ENCODE measurements at regions not wholly inside any gene's neighbourhood (a gene's known extent, or its start where the extent isn't known, plus 50 kb on each side); places are given as distances from the start of the nearest gene placed in this dataset.

- H3K36me3 ChIP-seq = no peaks in the 10 kb centered on the region
- no peak for DNase-seq
These were observed 931.2 kb downstream of the MCTP2 start for GRCh38 chr15:95162531-95162930.

DNA sequence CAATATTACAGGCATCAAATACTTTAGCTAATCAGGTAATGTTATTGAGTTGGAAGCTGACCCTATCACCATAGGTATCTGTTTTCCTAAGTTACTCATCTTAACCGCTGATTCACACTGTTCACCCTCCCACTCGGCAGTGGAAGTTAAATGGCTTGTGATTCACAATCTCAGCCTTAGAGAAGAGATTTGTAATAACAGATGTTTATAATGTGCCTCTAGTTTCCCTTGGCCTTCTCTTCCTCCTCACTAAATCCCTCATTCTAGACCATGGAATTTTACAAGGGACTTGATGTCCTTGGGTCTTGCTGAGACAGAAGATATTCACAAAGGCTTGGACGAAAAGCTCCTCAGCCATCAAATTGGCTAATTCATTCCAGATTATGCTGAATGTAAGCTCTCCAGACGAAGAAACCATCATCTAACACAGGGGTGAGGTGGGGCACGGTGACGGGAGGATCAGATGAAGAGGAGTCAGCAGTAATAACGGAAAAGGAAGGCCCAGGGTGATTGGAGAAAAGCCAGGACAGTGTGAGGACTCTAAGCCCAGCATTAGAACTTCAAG, 931.7 kb downstream of the MCTP2 start:
- Histone ChIP-seq H3K4me3 (ENCODE audit: low read depth, low read length) (no peak overlapping the region), H3K9me3 (no peaks in the 10 kb centered on the region), H3K36me3 (no peaks in the 10 kb centered on the region), H3K27me3 (no peaks in the 10 kb centered on the region), H3K4me1 (no peaks in the 10 kb centered on the region)
- TF ChIP-seq, protein P1, sequence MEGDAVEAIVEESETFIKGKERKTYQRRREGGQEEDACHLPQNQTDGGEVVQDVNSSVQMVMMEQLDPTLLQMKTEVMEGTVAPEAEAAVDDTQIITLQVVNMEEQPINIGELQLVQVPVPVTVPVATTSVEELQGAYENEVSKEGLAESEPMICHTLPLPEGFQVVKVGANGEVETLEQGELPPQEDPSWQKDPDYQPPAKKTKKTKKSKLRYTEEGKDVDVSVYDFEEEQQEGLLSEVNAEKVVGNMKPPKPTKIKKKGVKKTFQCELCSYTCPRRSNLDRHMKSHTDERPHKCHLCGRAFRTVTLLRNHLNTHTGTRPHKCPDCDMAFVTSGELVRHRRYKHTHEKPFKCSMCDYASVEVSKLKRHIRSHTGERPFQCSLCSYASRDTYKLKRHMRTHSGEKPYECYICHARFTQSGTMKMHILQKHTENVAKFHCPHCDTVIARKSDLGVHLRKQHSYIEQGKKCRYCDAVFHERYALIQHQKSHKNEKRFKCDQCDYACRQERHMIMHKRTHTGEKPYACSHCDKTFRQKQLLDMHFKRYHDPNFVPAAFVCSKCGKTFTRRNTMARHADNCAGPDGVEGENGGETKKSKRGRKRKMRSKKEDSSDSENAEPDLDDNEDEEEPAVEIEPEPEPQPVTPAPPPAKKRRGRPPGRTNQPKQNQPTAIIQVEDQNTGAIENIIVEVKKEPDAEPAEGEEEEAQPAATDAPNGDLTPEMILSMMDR (IDR thresholded peaks at IDR 0.05; ENCODE audit: low read depth, low read length) = no peak
- DNase-seq = no peak

More at GRCh38 chr15:95162531-95162930, 931.2 kb downstream of the MCTP2 start:
- no peak overlapping the region for H3K4me3 ChIP-seq (ENCODE audit: low read depth, low read length)
- TF ChIP-seq, protein P1 (IDR thresholded peaks at IDR 0.05; ENCODE audit: low read depth, low read length) = no peak
- H3K4me1 ChIP-seq = no peaks in the 10 kb centered on the region
- H3K27me3 ChIP-seq = no peaks in the 10 kb centered on the region
- H3K9me3 ChIP-seq = no peaks in the 10 kb centered on the region

GRCh38 chr15:95168152-95168551, 936.8 kb downstream of the MCTP2 start:
- H3K27me3 ChIP-seq = no peaks in the 10 kb centered on the region
- no peaks in the 10 kb centered on the region for H3K4me1 ChIP-seq
- TF ChIP-seq, protein P1 (IDR thresholded peaks at IDR 0.05; ENCODE audit: low read depth, low read length) = no peak
- no peak for DNase-seq
- H3K36me3 ChIP-seq = no peaks in the 10 kb centered on the region
- H3K4me3 ChIP-seq (ENCODE audit: low read depth, low read length) = no peak overlapping the region
- no peaks in the 10 kb centered on the region for H3K9me3 ChIP-seq

DNA sequence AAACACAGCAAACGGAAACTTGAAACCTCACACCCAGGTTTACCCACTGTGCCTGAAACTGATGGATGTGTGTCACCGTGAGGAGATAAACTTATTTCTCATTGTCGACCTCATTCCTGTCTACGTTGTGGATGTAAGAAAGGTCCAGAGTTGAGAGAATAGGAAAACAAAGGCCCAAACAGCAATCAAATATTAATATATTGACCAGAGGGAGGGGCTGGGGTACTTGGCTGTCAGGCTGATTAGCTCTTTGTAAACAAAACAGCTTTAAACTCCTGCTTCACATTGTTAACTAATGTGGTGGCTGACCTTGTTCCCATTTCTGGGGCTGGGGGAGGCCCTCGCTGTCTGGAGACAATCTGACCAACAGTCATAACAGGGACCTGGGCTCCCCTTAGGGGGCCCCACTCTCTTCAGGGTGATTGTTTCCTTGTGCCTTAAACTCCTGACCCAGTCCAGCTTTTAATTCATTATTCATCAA, 937.6 kb downstream of the MCTP2 start:
- Histone ChIP-seq H3K4me3 (ENCODE audit: low read depth, low read length) (no peak overlapping the region), H3K36me3 (no peaks in the 10 kb centered on the region), H3K27me3 (no peaks in the 10 kb centered on the region), H3K9me3 (no peaks in the 10 kb centered on the region), H3K4me1 (no peaks in the 10 kb centered on the region)
- TF ChIP-seq, protein P1 (IDR thresholded peaks at IDR 0.05; ENCODE audit: low read depth, low read length) = no peak
- DNase-seq = no peak

GRCh38 chr15:95169541-95170459, 938.4 kb downstream of the MCTP2 start:
- DNase-seq = no peak
- Histone ChIP-seq H3K4me3 (ENCODE audit: low read depth, low read length) (no peak overlapping the region), H3K4me1 (no peaks in the 10 kb centered on the region), H3K27me3 (no peaks in the 10 kb centered on the region), H3K36me3 (no peaks in the 10 kb centered on the region), H3K9me3 (no peaks in the 10 kb centered on the region)
- TF ChIP-seq, protein P1 (IDR thresholded peaks at IDR 0.05; ENCODE audit: low read depth, low read length) = no peak
